ENCODE measurements at regions not wholly inside any gene's neighbourhood (a gene's known extent, or its start where the extent isn't known, plus 50 kb on each side); places are given as distances from the start of the nearest gene placed in this dataset.

DNA sequence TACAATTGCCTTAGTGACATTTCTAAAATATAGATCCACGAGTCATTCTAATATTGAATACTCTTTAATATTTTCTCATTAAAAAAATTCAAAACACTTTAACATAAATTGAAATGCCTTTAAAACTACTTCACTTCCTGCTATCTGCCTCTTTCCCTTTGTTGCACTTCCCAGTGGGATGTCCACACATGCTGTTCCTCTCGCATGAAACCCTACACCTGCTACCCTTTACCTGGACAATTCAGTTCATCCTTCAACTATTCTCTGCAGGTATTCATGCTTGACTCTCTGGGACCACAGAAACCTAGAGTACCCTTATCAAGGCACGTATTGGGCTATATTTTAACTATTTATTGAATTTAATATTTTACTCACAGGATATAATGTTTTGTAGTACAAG, 373.3 kb upstream of the GALNT5 start:
- no peak for TF ChIP-seq CTCF (conservative IDR thresholded peaks at IDR 0.05; ENCODE audit: low read depth in 2 of 2)
- TF ChIP-seq, protein P1, sequence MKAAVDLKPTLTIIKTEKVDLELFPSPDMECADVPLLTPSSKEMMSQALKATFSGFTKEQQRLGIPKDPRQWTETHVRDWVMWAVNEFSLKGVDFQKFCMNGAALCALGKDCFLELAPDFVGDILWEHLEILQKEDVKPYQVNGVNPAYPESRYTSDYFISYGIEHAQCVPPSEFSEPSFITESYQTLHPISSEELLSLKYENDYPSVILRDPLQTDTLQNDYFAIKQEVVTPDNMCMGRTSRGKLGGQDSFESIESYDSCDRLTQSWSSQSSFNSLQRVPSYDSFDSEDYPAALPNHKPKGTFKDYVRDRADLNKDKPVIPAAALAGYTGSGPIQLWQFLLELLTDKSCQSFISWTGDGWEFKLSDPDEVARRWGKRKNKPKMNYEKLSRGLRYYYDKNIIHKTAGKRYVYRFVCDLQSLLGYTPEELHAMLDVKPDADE (IDR thresholded peaks at IDR 0.05), result no peak
- TF ChIP-seq EZH2 (IDR thresholded peaks at IDR 0.05; ENCODE audit: low read depth, unreplicated experiment), result no peak
- no peak for TF ChIP-seq EZH2phosphoT487 (IDR thresholded peaks at IDR 0.05; ENCODE audit: unreplicated experiment)
- no peak for TF ChIP-seq POLR2AphosphoS5 (IDR thresholded peaks at IDR 0.05; ENCODE audit: low read depth)
- no peak for TF ChIP-seq ZNF331 (CRISPR knock-in tag; IDR thresholded peaks at IDR 0.05; ENCODE audit: low read depth)
- TF ChIP-seq, protein P2, sequence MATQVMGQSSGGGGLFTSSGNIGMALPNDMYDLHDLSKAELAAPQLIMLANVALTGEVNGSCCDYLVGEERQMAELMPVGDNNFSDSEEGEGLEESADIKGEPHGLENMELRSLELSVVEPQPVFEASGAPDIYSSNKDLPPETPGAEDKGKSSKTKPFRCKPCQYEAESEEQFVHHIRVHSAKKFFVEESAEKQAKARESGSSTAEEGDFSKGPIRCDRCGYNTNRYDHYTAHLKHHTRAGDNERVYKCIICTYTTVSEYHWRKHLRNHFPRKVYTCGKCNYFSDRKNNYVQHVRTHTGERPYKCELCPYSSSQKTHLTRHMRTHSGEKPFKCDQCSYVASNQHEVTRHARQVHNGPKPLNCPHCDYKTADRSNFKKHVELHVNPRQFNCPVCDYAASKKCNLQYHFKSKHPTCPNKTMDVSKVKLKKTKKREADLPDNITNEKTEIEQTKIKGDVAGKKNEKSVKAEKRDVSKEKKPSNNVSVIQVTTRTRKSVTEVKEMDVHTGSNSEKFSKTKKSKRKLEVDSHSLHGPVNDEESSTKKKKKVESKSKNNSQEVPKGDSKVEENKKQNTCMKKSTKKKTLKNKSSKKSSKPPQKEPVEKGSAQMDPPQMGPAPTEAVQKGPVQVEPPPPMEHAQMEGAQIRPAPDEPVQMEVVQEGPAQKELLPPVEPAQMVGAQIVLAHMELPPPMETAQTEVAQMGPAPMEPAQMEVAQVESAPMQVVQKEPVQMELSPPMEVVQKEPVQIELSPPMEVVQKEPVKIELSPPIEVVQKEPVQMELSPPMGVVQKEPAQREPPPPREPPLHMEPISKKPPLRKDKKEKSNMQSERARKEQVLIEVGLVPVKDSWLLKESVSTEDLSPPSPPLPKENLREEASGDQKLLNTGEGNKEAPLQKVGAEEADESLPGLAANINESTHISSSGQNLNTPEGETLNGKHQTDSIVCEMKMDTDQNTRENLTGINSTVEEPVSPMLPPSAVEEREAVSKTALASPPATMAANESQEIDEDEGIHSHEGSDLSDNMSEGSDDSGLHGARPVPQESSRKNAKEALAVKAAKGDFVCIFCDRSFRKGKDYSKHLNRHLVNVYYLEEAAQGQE (IDR thresholded peaks at IDR 0.05; ENCODE audit: unreplicated experiment), result no peak
- TF ChIP-seq CREB1 (CRISPR knock-in tag; IDR thresholded peaks at IDR 0.05; ENCODE audit: low read depth), result no peak
- TF ChIP-seq ZNF114 (CRISPR knock-in tag; IDR thresholded peaks at IDR 0.05), result no peak
